Right forelimb (tissue), 1 donor: ENCODE measurements at regions not wholly inside any gene's neighbourhood (a gene's known extent, or its start where the extent isn't known, plus 50 kb on each side); places are given as distances from the start of the nearest gene placed in this dataset.

ENCODE experiments used
- DNase-seq: peaks from one replicate; pipeline ENCODE4 v3.0.0-alpha.2; 2018

- no peak for DNase-seq
These were observed 92.2 kb downstream of the TEX51 start for GRCh38 chr2:126990605-126991532.

- no peak for DNase-seq
These were observed 95.7 kb downstream of the TEX51 start for GRCh38 chr2:126994340-126994777.

- no peak for DNase-seq
These were observed 97.1 kb downstream of the TEX51 start for GRCh38 chr2:126995621-126996377.

GRCh38 chr2:126996378-126996699, 97.6 kb downstream of the TEX51 start:
- DNase-seq: no peak
